ENCODE measurements at regions not wholly inside any gene's neighbourhood (a gene's known extent, or its start where the extent isn't known, plus 50 kb on each side); places are given as distances from the start of the nearest gene placed in this dataset.
"Not testable (repeated sequence)": the region's sequence is repeated elsewhere in the genome, so short reads cannot be mapped to it uniquely, and the experiment has no call there.

- CTCF ChIA-PET (ENCODE audit: low intra/inter-chr PET ratio, low total read pairs) = not testable (repeated sequence)
Observed at GRCh38 chr16:26596033-26596432, 470.7 kb upstream of the C16orf82 start.

GRCh38 chr16:26598061-26598460 lies 468.7 kb upstream of the C16orf82 start:
- intact Hi-C loops (cut with micrococcal nuclease; ENCODE audit: unreplicated experiment) (no loop called here), in situ Hi-C loops (cut with HindIII; ENCODE audit: extremely low pct_ligation_motif_present, low pct_unique_long_range_greater_than_20kb) (no loop called here)
- Histone ChIP-seq H3K4me3 (replicated peaks in 1 of 3; ENCODE audit: insufficient read depth in 1 of 3, low read depth in 2 of 3, low read length in 3 of 3) (no peak overlapping the region), H3K9me3 (ENCODE audit: low read length) (no peaks in the 10 kb centered on the region), H3K79me2 (ENCODE audit: insufficient read depth, low read length) (no peaks in the 10 kb centered on the region), H3K4me2 (ENCODE audit: low read depth, low read length) (no peak overlapping the region), H3K27me3 (ENCODE audit: control insufficient read depth in 1 of 2, insufficient read depth in 2 of 2, low read length in 2 of 2) (no peaks in the 10 kb centered on the region), H3K36me3 (replicated peaks in 1 of 2; ENCODE audit: control insufficient read depth in 1 of 2, insufficient read depth in 2 of 2, low read length in 2 of 2) (no peaks in the 10 kb centered on the region), H2AFZ (ENCODE audit: low read length) (no peak overlapping the region), H3K9ac (ENCODE audit: insufficient read depth, low read depth, low read length) (no peak overlapping the region), H4K20me1 (ENCODE audit: insufficient read depth, low read length) (no peaks in the 10 kb centered on the region), H3K27ac (ENCODE audit: extremely low read length, insufficient read depth, low read length) (no peak overlapping the region), H3K4me1 (ENCODE audit: insufficient read depth, low read length) (peaks cover 6% of the 10 kb centered on the region; the same call in 1 of the 2 replicates)
- WGBS (ENCODE audit: low lambda C conversion rate) = 35% methylated on average over 5 of the region's 5 CpGs
- no TSS peak for BruUV-seq (replicated peaks)
- no peak for FAIRE-seq
- ChIA-PET POLR2A (no interaction called here), CTCF (ENCODE audit: low intra/inter-chr PET ratio, low total read pairs) (no interaction called here)
- DNase-seq (ENCODE audit: low spot score) = no peak
- TF ChIP-seq HMG20A (CRISPR knock-in tag; IDR thresholded peaks at IDR 0.05; ENCODE audit: borderline replicate concordance) (no peak), CREB1 (IDR thresholded peaks at IDR 0.05) (peak; percentile 52; the same call in 1 of the 2 replicates), CREB1 (CRISPR knock-in tag; IDR thresholded peaks at IDR 0.05) (no peak)
- ATAC-seq = no peak

More at GRCh38 chr16:26596033-26596432, 470.7 kb upstream of the C16orf82 start:
- BruUV-seq (replicated peaks); H3K79me2 ChIP-seq (ENCODE audit: insufficient read depth, low read length); FAIRE-seq; H2AFZ ChIP-seq (ENCODE audit: low read length); H3K9me3 ChIP-seq (ENCODE audit: low read length); H3K27ac ChIP-seq (ENCODE audit: extremely low read length, insufficient read depth, low read length); H3K4me3 ChIP-seq (replicated peaks in 1 of 3; ENCODE audit: insufficient read depth in 1 of 3, low read depth in 2 of 3, low read length in 3 of 3); in situ Hi-C loops (cut with HindIII; ENCODE audit: extremely low pct_ligation_motif_present, low pct_unique_long_range_greater_than_20kb); H3K27me3 ChIP-seq (ENCODE audit: control insufficient read depth in 1 of 2, insufficient read depth in 2 of 2, low read length in 2 of 2); DNase-seq (ENCODE audit: low spot score); H3K36me3 ChIP-seq (replicated peaks in 1 of 2; ENCODE audit: control insufficient read depth in 1 of 2, insufficient read depth in 2 of 2, low read length in 2 of 2); H4K20me1 ChIP-seq (ENCODE audit: insufficient read depth, low read length); H3K4me2 ChIP-seq (ENCODE audit: low read depth, low read length); POLR2A ChIA-PET; ATAC-seq; H3K9ac ChIP-seq (ENCODE audit: insufficient read depth, low read depth, low read length); H3K4me1 ChIP-seq (ENCODE audit: insufficient read depth, low read length); intact Hi-C loops (cut with micrococcal nuclease; ENCODE audit: unreplicated experiment); TF ChIP-seq NR2F6 (CRISPR knock-in tag; IDR thresholded peaks at IDR 0.05): not testable (repeated sequence)
- TF ChIP-seq NR2F6 (IDR thresholded peaks at IDR 0.05) = 0 out of 2 replicates have a peak, but pooled peaks have one; percentile 12
- peak; percentile 24; the same call in 1 of the 2 replicates for TF ChIP-seq HNF4A (CRISPR knock-in tag; IDR thresholded peaks at IDR 0.05)
- 16% methylated on average over 5 of the region's 5 CpGs for WGBS (ENCODE audit: low lambda C conversion rate)

Data from HepG2 (cell line).